ENCODE measurements at regions not wholly inside any gene's neighbourhood (a gene's known extent, or its start where the extent isn't known, plus 50 kb on each side); places are given as distances from the start of the nearest gene placed in this dataset.

GRCh38 chr10:128604025-128604424, 477.8 kb upstream of the MKI67 start:
- no peak for DNase-seq (ENCODE audit: extremely low read depth, low read depth)
- no peak for TF ChIP-seq CTCF (IDR thresholded peaks at IDR 0.05; ENCODE audit: low read depth, low read length)

- TF ChIP-seq CTCF (IDR thresholded peaks at IDR 0.05; ENCODE audit: low read depth, low read length), result no peak
- no peak for DNase-seq (ENCODE audit: extremely low read depth, low read depth)
These were observed 479.0 kb upstream of the MKI67 start for GRCh38 chr10:128605180-128605579.

- DNase-seq (ENCODE audit: extremely low read depth, low read depth), result no peak
- TF ChIP-seq CTCF (IDR thresholded peaks at IDR 0.05; ENCODE audit: low read depth, low read length), result no peak
These were observed 479.8 kb upstream of the MKI67 start for GRCh38 chr10:128606055-128606454.

- no peak for TF ChIP-seq CTCF (IDR thresholded peaks at IDR 0.05; ENCODE audit: low read depth, low read length)
- no peak for DNase-seq (ENCODE audit: extremely low read depth, low read depth)
These were observed 482.6 kb upstream of the MKI67 start for GRCh38 chr10:128608791-128609190.

GRCh38 chr10:128609460-128609859, 483.2 kb upstream of the MKI67 start:
- TF ChIP-seq CTCF (IDR thresholded peaks at IDR 0.05; ENCODE audit: low read depth, low read length), result no peak
- no peak for DNase-seq (ENCODE audit: extremely low read depth, low read depth)

GRCh38 chr10:128610113-128610512, 483.9 kb upstream of the MKI67 start:
- DNase-seq (ENCODE audit: extremely low read depth, low read depth), result no peak
- TF ChIP-seq CTCF (IDR thresholded peaks at IDR 0.05; ENCODE audit: low read depth, low read length), result no peak

GRCh38 chr10:128612195-128612594, 486.0 kb upstream of the MKI67 start:
- TF ChIP-seq CTCF (IDR thresholded peaks at IDR 0.05; ENCODE audit: low read depth, low read length), result no peak
- no peak for DNase-seq (ENCODE audit: extremely low read depth, low read depth)
